BE2C (cell line): ENCODE measurements at regions not wholly inside any gene's neighbourhood (a gene's known extent, or its start where the extent isn't known, plus 50 kb on each side); places are given as distances from the start of the nearest gene placed in this dataset.
"Not testable (repeated sequence)": the region's sequence is repeated elsewhere in the genome, so short reads cannot be mapped to it uniquely, and the experiment has no call there.

ENCODE experiments used
- DNase-seq: peaks from one replicate; pipeline ENCODE4 v3.0.0-alpha.2; 2020
- H3K27me3 ChIP-seq: fragments of 250-450 bp; sonication (Bioruptor Pico); 2 replicates; pipeline ENCODE4 v1.5.1; 2020; ENCODE audit warnings: mild to moderate bottlenecking
- H3K36me3 ChIP-seq: fragments of 250-450 bp; sonication (Bioruptor Pico); 2 replicates; pipeline ENCODE4 v1.5.1; 2020; ENCODE audit warnings: mild to moderate bottlenecking
- H3K4me1 ChIP-seq: fragments of 250-450 bp; sonication (Bioruptor Pico); 2 replicates; pipeline ENCODE4 v1.5.1; 2020
- H3K4me3 ChIP-seq: 2 replicates; pipeline ENCODE4 v1.5.1; 2011; ENCODE audit warnings: low read depth, low read length
- H3K9me3 ChIP-seq: fragments of 250-450 bp; sonication (Bioruptor Pico); 2 replicates; pipeline ENCODE4 v1.5.1; 2020
- TF ChIP-seq, protein P1 (sequence below): IDR thresholded peaks from 2 replicates; pipeline ENCODE4 v1.5.1; 2012; ENCODE audit warnings: mild to moderate bottlenecking, low read depth, low read length

DNA sequence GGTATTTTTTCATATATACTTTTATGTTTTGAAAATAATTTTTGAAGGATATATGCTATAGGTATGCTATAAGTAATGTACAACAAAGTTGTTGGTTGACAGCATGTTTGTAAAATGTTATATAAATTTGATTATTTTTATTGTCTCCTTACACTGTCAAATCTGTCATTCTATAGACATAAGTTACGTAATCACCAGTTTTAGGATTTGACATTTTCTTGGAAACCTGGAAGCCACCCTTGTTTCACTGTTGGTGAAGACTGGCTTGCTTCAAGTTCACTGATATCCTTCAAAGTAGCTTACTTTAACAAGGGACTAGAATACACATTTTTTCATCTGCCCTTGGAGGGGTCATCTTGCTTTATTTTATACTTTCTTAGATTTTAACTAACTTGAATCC is 1288.6 kb upstream of the EYS start:
- H3K27me3 ChIP-seq: no peaks in the 10 kb centered on the region
- H3K4me3 ChIP-seq: no peak overlapping the region
- H3K4me1 ChIP-seq: no peaks in the 10 kb centered on the region
- H3K9me3 ChIP-seq: no peaks in the 10 kb centered on the region; the same call in 1 of the 2 replicates
- TF ChIP-seq, protein P1, sequence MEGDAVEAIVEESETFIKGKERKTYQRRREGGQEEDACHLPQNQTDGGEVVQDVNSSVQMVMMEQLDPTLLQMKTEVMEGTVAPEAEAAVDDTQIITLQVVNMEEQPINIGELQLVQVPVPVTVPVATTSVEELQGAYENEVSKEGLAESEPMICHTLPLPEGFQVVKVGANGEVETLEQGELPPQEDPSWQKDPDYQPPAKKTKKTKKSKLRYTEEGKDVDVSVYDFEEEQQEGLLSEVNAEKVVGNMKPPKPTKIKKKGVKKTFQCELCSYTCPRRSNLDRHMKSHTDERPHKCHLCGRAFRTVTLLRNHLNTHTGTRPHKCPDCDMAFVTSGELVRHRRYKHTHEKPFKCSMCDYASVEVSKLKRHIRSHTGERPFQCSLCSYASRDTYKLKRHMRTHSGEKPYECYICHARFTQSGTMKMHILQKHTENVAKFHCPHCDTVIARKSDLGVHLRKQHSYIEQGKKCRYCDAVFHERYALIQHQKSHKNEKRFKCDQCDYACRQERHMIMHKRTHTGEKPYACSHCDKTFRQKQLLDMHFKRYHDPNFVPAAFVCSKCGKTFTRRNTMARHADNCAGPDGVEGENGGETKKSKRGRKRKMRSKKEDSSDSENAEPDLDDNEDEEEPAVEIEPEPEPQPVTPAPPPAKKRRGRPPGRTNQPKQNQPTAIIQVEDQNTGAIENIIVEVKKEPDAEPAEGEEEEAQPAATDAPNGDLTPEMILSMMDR: no peak
- DNase-seq: no peak
- H3K36me3 ChIP-seq: no peaks in the 10 kb centered on the region

DNA sequence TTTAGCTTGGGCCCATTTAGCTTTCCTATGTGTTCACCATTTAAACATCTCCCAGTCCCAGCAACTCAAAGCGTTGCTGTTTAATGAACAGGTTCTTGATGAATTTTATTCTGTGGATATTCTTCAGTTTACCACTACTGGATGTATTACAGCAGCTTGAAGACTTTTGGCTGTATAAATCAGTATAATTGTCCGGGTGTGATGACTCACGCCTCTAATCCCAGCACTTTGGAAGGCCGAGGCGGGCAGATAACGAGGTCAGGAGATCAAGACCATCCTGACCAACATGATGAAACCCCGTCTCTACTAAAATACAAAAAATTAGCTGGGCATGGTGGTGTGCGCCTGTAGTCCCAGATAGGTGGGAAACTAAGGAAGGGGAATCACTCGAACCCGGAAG is 1286.7 kb upstream of the EYS start:
- H3K9me3 ChIP-seq, H3K27me3 ChIP-seq, H3K36me3 ChIP-seq, H3K4me1 ChIP-seq, DNase-seq, H3K4me3 ChIP-seq: not testable (repeated sequence)

DNA sequence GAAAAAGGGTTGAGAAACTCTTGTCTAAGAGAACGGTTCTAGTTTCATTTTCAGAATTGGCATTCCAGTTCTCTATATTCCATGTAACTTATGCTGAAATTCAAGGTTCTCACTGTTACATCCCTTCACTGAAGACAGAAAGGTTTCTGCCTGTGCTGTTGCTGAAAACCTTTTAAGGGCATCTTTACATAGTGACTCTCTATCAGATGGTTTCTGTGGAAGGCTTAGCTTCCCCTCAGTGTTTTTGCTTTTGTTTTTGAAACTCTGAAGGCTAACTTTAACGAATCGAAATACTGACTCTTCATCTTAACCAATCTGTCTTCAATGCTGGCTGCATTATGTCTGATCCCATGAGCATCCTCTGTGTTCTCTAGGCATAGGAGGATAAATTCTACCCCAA is 1286.2 kb upstream of the EYS start:
- Histone ChIP-seq H3K36me3 (no peaks in the 10 kb centered on the region), H3K9me3 (peaks cover 2% of the 10 kb centered on the region), H3K27me3 (no peaks in the 10 kb centered on the region), H3K4me3 (no peak overlapping the region), H3K4me1 (no peaks in the 10 kb centered on the region)
- TF ChIP-seq, protein P1: no peak
- no peak for DNase-seq

DNA sequence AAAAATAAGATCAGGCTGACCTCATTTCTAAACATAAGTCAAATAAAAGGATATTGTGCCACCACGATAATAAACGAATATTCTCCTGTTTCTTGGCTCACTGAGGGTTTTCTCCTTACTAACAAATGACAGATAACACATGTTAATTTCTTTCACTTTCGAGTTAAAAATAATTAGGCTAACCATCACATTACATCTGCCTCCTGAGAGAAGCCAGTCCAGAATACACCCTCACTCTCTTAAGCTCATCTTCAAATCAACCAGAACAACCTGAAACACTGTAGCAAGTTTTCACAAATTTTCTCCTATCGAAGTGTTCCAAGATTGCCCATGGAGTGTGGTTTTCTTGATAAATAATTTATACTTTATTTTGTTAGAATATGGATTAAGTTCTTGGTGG is 1285.6 kb upstream of the EYS start:
- TF ChIP-seq, protein P1: no peak
- no peak for DNase-seq
- H3K4me3 ChIP-seq: no peak overlapping the region

DNA sequence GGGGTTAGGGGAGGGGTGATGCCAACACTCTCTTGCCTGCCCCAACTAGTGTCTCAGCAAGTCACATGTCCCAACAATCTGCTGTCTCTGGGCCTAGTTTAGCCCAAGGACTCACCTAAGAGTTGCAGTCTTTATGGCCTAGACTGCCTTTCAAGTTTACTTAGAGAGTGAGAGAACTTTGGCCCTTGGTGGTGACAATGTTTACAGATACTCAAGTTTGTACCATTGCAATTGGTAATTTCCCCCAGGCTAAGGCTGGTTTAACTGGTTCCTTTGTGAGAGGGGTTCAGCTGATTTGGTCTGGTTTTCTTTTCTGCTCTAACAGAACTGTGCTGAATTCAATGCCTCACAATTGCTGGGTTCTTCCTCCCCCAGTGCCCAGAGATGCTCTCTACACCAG is 1279.9 kb upstream of the EYS start:
- Histone ChIP-seq H3K27me3 (no peaks in the 10 kb centered on the region), H3K4me3 (no peak overlapping the region), H3K4me1 (0 out of 2 replicates have a peak, but pooled peaks cover 3% of the 10 kb centered on the region), H3K9me3 (peaks cover 5% of the 10 kb centered on the region; the same call in 1 of the 2 replicates), H3K36me3 (no peaks in the 10 kb centered on the region)
- DNase-seq: no peak
- TF ChIP-seq, protein P1: no peak

More for the DNA sequence above, 1285.6 kb upstream of the EYS start:
- no peaks in the 10 kb centered on the region for H3K27me3 ChIP-seq
- H3K9me3 ChIP-seq: peaks cover 2% of the 10 kb centered on the region
- no peaks in the 10 kb centered on the region for H3K36me3 ChIP-seq
- H3K4me1 ChIP-seq: no peaks in the 10 kb centered on the region

DNA sequence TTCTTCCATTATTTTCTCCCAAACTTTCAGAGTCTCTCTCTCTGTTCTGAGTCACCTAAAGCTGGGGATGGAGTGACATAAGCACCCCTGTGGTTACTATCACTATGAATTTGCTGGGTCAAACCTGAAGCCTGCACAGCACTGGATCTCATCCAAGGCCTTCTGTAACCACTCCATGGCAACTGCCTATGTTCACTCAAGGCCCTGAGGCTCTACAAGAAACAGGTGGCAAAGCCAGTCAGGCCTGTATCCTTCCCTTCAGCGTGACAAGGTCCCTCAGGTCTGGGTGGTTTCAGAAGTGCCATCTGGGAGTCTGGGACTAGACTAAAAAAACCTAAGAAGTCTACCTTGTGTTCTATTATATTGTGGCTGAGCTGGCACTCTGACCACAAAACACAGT is 1278.8 kb upstream of the EYS start:
- peaks cover 5% of the 10 kb centered on the region; the same call in 1 of the 2 replicates for H3K9me3 ChIP-seq
- no peaks in the 10 kb centered on the region for H3K36me3 ChIP-seq
- 0 out of 2 replicates have a peak, but pooled peaks cover 3% of the 10 kb centered on the region for H3K4me1 ChIP-seq
- H3K27me3 ChIP-seq: no peaks in the 10 kb centered on the region
- no peak overlapping the region for H3K4me3 ChIP-seq
- TF ChIP-seq, protein P1: no peak
- DNase-seq: peak; percentile 19

DNA sequence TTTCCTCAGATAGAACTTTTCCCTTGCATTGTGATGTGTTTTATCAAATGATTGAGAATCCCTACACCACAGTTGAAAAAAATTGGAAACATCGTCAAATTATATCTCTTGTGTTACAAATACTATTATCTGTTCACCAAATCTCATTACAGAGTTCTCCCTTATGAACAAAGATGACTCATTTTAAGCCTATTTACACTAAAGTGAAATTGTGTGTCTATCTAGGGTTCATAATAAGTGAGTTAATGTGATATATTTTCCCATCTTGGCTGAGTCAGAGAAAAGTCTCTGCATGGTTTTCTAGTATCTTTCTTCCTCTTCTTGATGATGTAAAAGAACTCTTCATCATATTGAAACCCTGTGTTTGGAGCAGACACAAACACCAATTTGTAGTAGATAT is 1263.3 kb upstream of the EYS start:
- Histone ChIP-seq H3K9me3 (no peaks in the 10 kb centered on the region), H3K27me3 (no peaks in the 10 kb centered on the region), H3K4me3 (no peak overlapping the region), H3K4me1 (no peaks in the 10 kb centered on the region), H3K36me3 (no peaks in the 10 kb centered on the region)
- TF ChIP-seq, protein P1: no peak
- no peak for DNase-seq
